ENCODE measurements at regions not wholly inside any gene's neighbourhood (a gene's known extent, or its start where the extent isn't known, plus 50 kb on each side); places are given as distances from the start of the nearest gene placed in this dataset.

DNA sequence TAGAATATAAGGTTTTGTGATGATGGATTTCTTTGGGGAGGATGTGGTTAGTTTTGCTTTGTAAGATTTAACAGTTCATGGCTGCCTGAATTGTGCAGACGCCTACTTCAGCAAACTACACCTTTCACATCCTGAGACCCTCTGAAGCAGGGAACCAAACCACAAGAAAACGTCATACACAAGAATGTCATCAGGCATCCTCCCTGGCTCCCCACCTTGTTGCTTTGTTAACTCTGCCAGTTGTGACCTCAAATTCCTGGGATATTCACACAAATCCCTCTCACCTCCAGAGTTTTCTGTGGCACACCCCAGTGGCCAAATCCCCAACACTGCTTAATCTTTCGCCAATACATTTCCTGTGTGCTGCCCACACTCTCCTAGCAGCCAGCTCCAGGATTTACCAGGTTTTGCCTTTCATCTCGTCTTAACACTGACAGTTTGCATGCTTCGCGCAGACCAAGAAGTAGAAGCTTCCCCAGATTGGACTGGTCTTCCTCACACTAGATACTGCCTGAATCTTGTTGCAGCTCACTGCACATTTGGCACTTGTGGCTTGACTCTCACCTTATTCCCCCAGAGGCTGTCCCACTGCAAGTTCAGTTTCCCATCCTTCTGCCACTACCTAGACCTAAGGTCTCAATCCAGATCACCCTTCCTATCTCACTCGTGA is 51.1 kb upstream of the CTTNBP2NL start:
- in situ Hi-C loops (cut with MboI; ENCODE audit: low sequenced_read_pairs) = no loop called here
- intact Hi-C loops (cut with micrococcal nuclease) = no loop called here
- no peak for ATAC-seq (ENCODE audit: low read depth)
- Histone ChIP-seq H4K91ac (ENCODE audit: insufficient read depth, low read depth, low read length) (no peak overlapping the region), H3K4ac (ENCODE audit: low read depth, low read length) (no peak overlapping the region), H4K5ac (ENCODE audit: low read depth, low read length) (no peak overlapping the region), H3K9ac (ENCODE audit: low read depth, low read length) (no peak overlapping the region), H2BK5ac (ENCODE audit: low read depth, low read length, poor library complexity, severe bottlenecking) (no peak overlapping the region), H3K36me3 (ENCODE audit: control insufficient read depth, insufficient read depth, low read length) (no peaks in the 10 kb centered on the region), H2BK120ac (ENCODE audit: low read depth, low read length) (no peak overlapping the region), H3K4me2 (ENCODE audit: low read depth, low read length) (no peak overlapping the region), H3K27ac (ENCODE audit: insufficient read depth, low read length) (no peak overlapping the region), H4K8ac (ENCODE audit: low read depth in 2 of 2, low read length in 2 of 2) (no peak overlapping the region), H2BK20ac (ENCODE audit: low read depth, low read length) (no peak overlapping the region), H2AK5ac (ENCODE audit: low read depth, low read length) (no peak overlapping the region), H3K14ac (replicated peaks; ENCODE audit: low read depth, low read length) (no peak overlapping the region), H2AK9ac (replicated peaks; ENCODE audit: low read depth, low read length, poor library complexity) (no peak overlapping the region), H3K23ac (ENCODE audit: low read depth, low read length) (no peak overlapping the region), H2BK15ac (ENCODE audit: low read depth, low read length) (no peak overlapping the region), H4K20me1 (ENCODE audit: insufficient read depth, low read length) (no peaks in the 10 kb centered on the region), H3K27me3 (ENCODE audit: control insufficient read depth, insufficient read depth, low read length) (peaks cover 29% of the 10 kb centered on the region), H3K56ac (ENCODE audit: extremely low read depth, insufficient read depth, low read length) (no peak overlapping the region), H3K9me3 (ENCODE audit: control insufficient read depth, insufficient read depth, low read length) (no peaks in the 10 kb centered on the region), H3K18ac (ENCODE audit: low read depth, low read length) (no peak overlapping the region), H3K9me1 (ENCODE audit: insufficient read depth, low read length) (no peaks in the 10 kb centered on the region), H3K4me3 (ENCODE audit: insufficient read depth, low read depth, low read length) (no peak overlapping the region), H3K79me1 (ENCODE audit: low read depth in 1 of 2, low read length in 2 of 2) (no peaks in the 10 kb centered on the region), H3K4me1 (ENCODE audit: control insufficient read depth, insufficient read depth, low read length) (no peaks in the 10 kb centered on the region), H2AFZ (replicated peaks; ENCODE audit: low read length, poor library complexity) (no peak overlapping the region)
- no peak for DNase-seq
- dilution Hi-C loops (cut with HindIII; ENCODE audit: low sequenced_read_pairs, unreplicated experiment) = no loop called here
- ChIA-PET POLR2A (ENCODE audit: unreplicated experiment) (no interaction called here), CTCF (no interaction called here)
- TF ChIP-seq, protein P1, sequence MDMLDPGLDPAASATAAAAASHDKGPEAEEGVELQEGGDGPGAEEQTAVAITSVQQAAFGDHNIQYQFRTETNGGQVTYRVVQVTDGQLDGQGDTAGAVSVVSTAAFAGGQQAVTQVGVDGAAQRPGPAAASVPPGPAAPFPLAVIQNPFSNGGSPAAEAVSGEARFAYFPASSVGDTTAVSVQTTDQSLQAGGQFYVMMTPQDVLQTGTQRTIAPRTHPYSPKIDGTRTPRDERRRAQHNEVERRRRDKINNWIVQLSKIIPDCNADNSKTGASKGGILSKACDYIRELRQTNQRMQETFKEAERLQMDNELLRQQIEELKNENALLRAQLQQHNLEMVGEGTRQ (IDR thresholded peaks at IDR 0.05; ENCODE audit: low read depth, low read length) = no peak
- TF ChIP-seq MAZ (IDR thresholded peaks at IDR 0.05; ENCODE audit: borderline replicate concordance, low read depth, low read length) (no peak), RFX5 (IDR thresholded peaks at IDR 0.05; ENCODE audit: low read depth, low read length) (no peak), MXI1 (IDR thresholded peaks at IDR 0.05; ENCODE audit: borderline replicate concordance, low read depth, low read length) (no peak), BHLHE40 (IDR thresholded peaks at IDR 0.05; ENCODE audit: low read depth, low read length) (no peak), MAFK (IDR thresholded peaks at IDR 0.05; ENCODE audit: low read depth, low read length) (no peak), RAD21 (IDR thresholded peaks at IDR 0.05; ENCODE audit: low read length) (no peak), CHD1 (IDR thresholded peaks at IDR 0.05; ENCODE audit: low read depth, low read length) (no peak), RCOR1 (IDR thresholded peaks at IDR 0.05; ENCODE audit: insufficient replicate concordance, low read length) (no peak), FOS (IDR thresholded peaks at IDR 0.05; ENCODE audit: low read depth, low read length) (no peak), NFE2L2 (IDR thresholded peaks at IDR 0.05; ENCODE audit: low read depth, low read length) (no peak), POLR2A (IDR thresholded peaks at IDR 0.05; ENCODE audit: low read depth, low read length) (no peak), CEBPB (IDR thresholded peaks at IDR 0.05; ENCODE audit: low read depth, low read length) (no peak)
- TF ChIP-seq, protein P2, sequence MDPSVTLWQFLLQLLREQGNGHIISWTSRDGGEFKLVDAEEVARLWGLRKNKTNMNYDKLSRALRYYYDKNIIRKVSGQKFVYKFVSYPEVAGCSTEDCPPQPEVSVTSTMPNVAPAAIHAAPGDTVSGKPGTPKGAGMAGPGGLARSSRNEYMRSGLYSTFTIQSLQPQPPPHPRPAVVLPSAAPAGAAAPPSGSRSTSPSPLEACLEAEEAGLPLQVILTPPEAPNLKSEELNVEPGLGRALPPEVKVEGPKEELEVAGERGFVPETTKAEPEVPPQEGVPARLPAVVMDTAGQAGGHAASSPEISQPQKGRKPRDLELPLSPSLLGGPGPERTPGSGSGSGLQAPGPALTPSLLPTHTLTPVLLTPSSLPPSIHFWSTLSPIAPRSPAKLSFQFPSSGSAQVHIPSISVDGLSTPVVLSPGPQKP (IDR thresholded peaks at IDR 0.05; ENCODE audit: borderline replicate concordance, low read depth, low read length) = no peak
- TF ChIP-seq, protein P3, sequence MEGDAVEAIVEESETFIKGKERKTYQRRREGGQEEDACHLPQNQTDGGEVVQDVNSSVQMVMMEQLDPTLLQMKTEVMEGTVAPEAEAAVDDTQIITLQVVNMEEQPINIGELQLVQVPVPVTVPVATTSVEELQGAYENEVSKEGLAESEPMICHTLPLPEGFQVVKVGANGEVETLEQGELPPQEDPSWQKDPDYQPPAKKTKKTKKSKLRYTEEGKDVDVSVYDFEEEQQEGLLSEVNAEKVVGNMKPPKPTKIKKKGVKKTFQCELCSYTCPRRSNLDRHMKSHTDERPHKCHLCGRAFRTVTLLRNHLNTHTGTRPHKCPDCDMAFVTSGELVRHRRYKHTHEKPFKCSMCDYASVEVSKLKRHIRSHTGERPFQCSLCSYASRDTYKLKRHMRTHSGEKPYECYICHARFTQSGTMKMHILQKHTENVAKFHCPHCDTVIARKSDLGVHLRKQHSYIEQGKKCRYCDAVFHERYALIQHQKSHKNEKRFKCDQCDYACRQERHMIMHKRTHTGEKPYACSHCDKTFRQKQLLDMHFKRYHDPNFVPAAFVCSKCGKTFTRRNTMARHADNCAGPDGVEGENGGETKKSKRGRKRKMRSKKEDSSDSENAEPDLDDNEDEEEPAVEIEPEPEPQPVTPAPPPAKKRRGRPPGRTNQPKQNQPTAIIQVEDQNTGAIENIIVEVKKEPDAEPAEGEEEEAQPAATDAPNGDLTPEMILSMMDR (conservative IDR thresholded peaks at IDR 0.05; ENCODE audit: low read depth, low read length) = no peak
- no TSS peak for BruUV-seq (replicated peaks)
- 57% methylated on average over 4 of the region's 7 CpGs; no CpG with 5 or more reads in 1 of the 2 experiments for WGBS, 2 experiments (ENCODE audit: extremely low coverage in 2 of 2, insufficient read length in 1 of 2)
